SKM-1 treated with dmso at 0.1 percent for 144 hours (cell line): ENCODE measurements at regions not wholly inside any gene's neighbourhood (a gene's known extent, or its start where the extent isn't known, plus 50 kb on each side); places are given as distances from the start of the nearest gene placed in this dataset.
"Not testable (repeated sequence)": the region's sequence is repeated elsewhere in the genome, so short reads cannot be mapped to it uniquely, and the experiment has no call there.

ENCODE experiments used
- DNase-seq: peaks from one replicate; lab custom pipeline; 2025; ENCODE audit not compliant: unreplicated experiment; lab: John Stamatoyannopoulos, UW

DNA sequence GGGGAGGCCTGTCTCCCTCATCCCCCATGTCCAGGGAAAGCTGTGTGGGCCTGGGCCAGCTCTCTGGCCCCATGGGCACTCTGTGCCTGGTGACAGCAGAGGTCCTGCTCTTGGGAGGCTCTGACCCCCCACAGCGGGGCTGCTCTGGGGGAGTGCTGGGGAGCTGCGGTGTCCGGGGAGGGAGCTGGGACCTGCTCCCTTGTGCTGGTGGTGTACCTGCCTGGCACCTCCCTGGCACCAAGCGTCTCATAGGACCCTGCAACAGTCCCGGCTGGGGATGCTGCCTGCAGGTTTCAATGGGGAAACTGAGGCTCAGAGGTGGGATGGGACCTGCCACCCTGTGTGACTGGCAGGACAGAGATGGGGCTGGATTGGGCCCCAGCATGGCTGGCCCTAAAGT is 111.3 kb downstream of the KIF26A start:
- DNase-seq: no peak

DNA sequence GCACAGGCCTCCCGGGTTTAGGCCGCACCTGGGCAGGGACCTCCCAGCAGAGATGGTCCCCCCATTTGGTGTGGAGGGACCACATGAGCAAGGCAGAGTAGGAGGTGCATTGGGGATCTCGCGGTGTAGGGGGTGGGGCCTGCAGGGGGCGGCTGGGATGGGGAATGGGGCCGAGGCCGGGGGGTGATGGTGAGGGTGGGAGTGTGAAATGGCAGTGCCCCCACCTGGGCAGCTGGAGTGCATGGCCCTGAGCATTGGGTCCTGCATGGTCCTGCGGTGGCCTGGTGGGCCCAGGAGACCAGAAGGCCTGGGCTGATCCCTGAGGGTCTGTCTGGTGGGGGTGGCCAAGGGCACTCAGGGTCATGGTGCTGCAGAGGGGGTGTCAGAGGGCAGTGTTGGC is 111.8 kb downstream of the KIF26A start:
- DNase-seq: no peak

DNA sequence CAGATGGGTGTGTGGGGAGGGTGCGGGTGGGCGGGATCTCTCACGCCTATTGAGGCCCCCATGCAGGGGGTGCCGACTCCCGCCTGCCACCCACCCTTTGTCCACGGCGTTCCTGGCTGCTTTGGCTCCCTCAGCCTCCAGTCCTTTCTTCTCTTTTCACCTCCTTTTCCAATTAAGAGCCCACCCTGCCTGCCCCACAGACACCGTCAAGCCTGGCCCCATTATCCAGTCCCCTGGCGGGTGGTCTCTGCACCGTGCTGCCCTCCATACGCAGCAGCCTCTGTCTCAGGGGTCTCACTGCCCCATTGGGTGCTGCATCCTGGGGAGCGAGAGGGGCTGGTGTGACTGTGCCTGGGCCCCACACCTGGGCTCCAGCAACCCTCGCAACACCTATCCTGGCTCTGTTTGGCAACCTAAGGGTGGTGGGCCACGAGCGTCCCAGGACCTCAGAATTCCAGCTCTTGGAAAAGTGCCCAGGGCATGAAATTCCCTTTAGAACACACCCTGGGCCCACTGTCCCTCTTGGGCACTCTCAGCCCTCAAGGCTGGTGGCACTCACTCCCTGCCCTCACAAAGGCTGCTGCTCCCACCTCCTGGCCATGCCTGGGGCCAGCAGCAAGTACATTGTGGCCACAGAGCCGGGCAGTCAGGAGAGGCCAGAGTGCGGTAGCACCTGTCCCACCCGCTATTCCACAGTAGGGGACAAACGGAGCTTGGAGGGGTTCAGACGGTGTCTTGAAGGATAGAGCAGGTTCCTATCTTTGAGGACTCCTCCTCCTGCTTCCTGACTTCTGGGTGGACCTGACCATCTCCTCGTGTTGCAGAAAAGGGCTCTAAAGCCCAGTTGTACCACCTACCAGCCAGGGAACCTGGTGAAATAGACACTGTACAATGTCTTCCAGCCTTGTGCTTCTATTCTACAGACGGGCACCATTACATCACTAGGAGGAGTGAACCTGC is 114.1 kb downstream of the KIF26A start:
- DNase-seq: no peak

DNA sequence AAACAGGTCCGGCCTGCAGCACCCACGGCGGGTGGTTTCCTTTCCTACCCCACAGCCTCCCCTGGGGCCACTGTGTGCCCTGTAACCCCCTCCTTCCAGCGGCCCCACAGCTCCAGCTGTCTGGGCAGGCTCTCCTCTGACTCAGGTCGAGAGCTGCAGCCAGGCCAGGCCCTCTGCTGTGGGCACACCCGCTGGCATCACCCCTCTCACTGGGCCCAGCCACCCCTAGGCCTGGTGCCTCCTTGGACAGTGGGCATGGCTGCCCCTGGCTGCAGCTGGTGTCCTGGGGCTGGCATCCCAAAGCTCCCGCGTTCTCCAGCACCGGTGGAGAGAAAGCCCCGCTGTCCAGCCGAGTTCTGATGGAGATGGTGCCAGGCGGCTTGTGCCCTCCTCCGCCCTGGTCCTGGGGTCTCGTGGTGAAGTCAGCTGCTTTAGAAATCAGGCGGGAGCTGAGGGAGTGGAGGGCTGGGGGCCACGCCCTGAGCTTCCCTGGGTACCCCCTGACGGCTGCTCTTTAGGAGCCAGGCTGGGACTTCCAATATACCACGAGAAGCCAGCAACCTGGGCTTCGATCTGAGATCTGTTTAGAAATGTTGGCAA is 114.9 kb downstream of the KIF26A start:
- DNase-seq: no peak

DNA sequence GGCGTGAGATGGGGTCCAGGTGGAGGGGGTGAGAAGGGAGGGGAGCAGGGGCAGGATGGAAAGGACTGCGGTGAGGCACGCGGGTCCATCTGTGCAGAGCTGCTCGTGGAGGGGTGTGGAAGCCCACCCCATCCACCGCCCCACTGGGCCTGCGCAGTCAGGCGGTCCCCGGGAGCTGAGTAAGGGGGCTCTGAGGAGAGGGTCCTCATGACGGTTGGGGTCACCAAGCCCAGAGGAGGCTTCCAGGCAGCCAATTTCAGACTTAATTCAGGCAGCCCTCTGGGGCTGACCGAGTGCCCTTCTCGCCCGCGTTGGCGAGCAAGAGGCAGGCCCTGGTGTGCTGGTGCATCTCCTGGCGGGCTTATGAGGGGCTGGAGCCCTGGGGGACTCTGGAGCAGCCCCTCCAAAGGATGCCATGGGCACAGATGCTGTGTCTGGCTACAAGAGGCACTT is 115.5 kb downstream of the KIF26A start:
- no peak for DNase-seq

DNA sequence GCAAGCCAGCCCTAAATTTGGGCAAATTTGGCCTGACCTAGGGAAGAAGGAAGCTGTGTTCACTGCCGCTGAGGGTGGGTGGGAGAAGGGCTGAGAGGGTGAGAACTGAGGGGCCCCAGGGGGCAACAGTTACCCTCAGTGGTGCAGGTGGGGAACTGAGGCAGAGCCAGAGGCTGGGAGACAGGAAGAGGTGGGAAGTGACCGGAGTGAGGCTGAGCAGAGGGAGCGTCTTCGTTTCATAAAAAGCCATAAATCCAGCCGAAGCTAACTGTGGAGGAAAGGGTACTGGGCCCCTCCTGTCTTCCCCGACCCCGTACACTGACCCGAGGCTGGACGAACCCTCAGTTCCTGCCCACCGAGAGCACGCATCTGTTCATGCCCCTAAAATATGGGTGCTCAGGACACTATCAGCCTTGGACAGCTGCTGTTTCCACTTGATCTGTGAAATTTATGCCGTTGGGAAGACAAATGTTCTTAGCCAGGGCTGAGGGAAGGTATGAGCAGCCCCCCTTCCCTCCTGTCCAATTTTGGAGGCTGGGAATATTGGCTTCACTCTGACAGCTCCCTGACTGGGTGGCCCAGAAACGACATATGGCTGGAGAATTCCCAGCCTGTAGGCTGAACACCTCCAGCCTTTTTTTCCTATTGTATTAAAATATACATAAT is 116.5 kb downstream of the KIF26A start:
- DNase-seq: no peak

DNA sequence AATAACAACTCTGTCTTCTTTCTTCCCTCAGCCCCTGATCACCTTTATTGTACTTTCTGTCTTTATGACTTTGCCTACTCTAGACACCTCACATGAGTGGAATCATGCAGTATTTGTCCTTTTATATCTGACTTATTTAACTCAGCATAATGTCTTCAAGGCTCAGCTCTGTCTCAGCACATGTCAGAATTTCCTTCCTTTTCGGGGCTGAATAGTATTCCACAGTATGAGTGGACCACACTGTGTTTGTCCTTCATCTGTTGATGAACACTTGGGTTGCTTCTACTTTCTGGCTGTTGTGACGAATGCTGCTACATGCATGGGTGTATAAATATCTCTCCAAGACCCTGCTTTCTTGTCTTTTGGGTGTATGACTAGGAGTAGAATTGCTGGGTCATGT is 117.6 kb downstream of the KIF26A start:
- DNase-seq: no peak

DNA sequence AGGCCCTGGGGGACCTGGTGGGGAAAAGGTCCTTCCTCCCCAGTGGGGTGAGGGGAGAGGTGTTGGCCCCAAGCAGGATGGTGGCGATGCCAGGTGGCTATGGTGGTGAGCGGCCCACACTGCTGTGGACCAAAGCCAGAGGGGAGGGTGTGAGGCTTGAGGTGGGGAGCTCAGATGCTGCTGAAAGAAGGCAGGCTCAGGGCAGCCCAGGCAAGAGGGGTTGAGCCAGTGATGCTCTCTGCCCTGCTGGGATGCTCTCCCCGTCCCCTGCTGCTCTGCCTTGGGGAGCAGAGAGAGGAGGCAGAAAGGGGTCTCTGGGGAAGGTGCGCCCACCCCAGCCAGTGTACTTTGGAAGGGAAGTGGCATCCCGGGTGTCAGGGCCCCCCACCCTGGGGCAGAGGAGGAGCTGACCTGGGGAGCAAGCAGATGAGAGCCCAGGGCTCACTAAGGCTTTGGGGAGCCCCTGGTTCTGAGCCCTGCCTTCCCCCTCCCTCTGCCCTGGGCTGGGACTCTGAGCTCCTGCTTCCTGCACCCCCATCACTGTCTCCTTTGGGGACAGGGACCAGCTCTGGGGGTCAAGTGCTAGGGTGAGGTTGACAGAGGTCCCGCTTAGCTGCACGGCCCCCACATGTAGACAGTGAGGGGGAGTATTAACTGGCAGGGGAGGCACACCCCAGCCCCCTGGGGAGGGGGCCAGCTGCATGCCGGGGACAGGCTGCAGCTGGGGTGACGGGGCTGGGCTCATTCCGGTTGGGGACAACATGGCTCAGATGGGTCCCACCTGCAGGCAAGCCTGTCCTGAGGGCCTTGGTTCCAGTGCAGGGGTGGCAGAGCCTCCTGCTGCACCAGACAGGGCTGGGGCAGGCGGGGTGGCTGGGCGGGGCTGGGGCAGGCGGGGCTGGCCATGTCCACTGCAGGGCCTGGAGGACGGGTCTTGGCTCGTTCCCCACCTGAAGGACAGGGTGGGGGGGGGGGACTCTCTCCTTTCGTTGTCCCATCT is 124.4 kb downstream of the KIF26A start:
- DNase-seq: no peak

DNA sequence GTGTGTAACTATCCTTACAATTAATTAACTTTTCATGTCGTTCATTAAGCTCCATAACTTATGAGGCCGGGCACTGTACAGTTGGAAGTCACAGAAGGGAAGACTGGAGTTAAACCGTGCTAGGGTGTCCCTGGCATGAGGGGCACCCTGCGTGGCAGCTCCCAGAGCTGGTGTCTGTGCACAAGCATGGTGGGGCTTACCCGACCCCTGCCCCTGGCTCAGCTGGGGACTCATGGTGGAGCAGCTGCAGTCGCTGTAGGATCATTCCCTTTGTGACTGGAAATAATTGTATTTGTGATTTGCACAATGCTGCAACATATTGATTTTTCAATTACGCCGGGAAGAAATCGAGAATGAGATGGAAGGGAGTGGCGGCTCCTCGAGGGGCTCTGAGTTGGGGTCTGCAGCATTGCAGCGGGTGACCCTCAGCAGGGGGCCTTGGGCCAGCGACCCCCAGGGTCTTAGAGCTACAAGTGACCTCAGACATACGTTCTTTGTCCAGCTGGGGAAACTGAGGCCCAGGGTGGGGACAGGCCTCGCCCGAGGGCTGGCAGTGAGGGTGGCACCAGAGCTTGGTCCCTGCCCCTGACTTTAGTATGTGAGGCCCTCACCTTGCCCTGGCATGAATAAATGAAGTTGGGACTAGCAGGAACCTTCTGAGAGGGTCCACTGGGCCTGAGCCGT is 125.4 kb downstream of the KIF26A start:
- no peak for DNase-seq

DNA sequence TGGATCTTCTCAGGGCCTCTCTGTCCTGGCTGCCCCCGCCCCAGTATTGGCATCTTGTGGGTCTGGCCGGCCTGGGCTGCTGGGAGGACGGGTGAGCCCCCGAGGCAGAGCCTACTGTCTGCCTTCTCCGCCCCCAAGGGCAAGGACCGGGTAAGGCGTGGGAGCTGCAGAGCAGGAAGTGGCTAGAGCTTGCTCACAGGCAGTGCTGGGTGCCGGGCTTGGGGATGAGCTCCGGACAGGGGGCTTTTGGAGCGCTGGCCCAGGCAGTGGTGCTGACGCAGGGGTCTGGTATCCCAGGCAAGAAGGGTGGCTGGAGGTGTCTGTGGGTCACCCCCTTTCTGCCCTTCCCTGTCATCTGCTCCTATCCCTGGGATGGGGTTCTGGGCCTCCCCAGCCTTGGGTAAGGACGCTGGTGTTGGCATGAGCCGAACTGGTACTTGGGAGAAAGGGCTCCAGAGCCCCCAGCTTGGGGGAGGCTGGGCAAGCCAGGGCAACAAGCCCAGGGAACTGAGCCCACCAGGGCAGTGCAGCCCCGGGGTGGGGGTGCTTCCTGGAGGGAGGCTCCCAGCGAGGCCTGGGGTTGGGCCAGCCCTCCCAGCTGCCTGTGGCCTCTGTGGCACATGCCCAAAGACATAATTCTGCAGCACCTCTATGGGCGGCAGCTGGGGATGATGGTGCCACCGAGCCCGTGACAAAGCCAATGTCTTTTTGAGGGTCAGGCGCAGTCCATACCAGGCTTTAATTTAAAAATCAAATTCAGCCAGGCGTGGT is 126.3 kb downstream of the KIF26A start:
- DNase-seq: no peak

DNA sequence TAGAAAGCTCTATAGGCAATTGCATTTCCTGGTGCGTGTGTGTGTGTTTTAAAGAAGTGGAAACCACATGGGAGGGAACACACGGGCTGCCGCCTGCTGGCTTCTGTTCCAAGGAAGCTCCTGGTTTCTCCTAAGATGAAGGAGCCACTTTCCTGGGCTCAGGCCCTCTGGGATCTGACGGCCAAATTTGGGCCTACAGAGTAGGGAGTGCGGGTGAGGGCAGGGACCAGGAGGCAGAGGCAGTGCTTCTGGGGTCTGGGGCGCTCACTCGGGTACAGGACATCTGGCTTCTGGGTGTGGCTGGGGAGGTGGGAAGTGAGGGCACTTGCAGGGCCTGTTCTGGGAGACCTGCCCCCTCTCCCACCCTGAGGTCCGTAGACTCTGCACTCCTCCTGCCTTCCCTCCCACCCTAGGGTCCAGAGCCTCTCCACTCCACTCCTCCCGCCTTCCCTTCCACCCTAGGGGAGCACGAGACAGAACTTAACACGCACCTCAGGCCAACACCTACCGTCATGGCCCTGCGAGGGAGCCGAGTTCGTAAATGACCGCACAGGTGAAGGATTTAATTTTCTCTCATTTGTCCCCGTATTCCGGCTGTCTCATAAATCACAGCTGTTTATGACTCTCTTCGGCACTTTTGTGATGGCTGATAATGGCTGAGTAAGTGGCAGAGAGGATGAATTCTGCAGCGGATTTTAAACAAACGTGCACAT is 127.7 kb downstream of the KIF26A start:
- DNase-seq: no peak

DNA sequence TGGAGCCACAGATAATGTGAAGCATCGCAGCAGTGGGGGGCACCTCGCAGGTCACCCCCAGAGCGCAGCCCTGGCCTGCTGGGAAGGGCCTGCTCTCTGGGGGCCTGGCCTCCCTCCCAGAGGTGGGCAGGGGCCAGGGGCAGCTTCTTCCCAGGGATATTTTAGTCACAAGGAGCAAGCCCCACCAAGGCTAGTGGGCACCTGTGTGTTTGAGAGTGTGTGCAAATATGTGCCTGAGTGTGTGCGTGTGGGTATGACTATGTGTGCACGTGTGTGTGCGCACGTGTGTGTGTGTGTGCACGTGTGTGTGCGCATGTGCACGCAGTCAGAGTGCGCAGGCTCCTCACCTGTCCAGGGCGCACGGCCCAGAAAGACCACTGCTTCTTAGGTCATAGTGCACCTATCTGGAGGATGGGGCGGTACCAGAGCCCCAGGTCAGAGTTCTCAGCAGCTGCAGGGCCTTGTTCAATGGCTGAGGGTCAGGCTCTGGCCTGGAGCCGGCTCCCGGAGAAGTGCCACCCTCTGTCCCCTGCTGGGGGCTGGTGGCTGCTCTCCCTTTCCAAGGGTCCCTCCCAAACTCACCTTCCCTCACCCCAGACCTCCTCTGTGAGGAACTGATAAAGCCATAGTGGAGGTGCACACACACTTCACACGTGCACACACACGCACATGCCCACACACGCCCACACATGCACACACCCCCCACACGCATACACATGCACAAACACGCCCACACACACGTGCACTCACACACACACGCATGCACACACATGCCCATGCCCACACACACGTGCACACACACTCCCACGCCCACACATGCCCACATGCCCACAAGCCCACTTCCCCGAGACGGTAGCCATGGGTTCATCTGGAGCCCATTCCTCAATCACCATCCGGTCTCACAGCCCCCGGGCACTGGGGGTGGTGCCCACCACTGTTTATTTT is 128.5 kb downstream of the KIF26A start:
- no peak for DNase-seq

DNA sequence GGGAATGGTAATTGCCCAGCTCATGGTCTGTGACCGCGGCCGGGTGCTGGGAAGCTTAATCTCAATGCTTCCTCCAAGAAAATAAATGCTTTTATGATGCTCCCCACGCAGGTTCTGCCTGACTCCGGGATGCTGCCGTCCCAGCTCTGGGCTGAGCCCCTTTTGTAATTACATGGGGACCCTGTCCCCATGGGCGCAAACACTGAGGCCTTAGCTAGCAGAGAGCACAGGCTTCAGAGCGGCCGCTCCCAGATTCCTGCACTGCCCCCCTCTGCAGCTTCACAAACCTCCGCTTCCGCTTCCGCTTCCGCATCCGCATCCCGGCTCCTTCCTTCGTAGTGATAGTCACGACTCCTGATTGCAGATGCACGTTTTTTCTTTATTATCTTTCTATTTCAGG is 129.5 kb downstream of the KIF26A start:
- DNase-seq: no peak

DNA sequence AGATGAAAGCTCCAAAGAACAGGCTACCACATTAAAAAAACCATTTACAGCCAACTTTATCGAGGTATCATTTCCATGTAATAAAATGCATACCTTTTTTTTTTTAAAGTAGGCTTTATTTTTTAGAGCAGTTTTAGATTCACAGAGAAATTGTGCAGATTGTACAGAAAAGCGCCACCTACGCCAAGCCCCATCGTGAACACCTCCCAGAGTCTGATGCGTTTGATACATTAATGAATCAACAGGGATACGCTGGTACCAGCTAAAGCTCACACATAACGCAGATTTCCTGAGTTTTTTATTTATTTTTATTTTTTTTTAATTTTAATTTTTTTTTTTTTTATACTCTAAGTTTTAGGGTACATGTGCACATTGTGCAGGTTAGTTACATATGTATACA is 129.9 kb downstream of the KIF26A start:
- no peak for DNase-seq

DNA sequence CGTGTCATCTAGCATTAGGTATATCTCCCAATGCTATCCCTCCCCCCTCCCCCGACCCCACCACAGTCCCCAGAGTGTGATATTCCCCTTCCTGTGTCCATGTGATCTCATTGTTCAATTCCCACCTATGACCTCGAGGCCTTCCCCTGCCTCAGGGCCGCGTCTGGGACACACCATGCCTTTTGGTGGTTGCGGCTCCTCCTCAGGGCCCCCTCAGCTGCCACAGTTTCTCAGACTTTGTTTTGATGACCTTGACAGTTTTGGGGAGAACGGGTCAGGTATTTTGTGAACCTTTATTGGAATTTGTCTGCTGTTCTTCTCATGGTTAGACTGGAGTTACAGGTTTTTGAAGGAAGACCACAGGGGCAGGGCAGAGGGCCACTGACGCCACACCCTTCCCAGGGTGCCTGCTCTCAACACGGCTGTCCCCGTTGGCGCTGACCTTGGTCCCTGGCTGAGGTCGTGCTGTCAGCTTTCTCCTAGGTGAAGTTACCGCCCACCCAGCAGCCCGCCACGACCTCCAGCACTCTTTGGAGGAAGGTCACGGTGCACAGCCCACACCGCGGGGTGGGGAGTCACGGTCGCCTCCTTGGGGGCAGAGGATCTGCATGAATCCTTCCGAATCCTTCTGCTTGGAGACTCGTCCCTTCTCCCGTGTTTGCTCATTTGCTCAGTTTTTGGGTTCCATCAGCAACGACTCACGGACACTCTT is 130.5 kb downstream of the KIF26A start:
- no peak for DNase-seq

DNA sequence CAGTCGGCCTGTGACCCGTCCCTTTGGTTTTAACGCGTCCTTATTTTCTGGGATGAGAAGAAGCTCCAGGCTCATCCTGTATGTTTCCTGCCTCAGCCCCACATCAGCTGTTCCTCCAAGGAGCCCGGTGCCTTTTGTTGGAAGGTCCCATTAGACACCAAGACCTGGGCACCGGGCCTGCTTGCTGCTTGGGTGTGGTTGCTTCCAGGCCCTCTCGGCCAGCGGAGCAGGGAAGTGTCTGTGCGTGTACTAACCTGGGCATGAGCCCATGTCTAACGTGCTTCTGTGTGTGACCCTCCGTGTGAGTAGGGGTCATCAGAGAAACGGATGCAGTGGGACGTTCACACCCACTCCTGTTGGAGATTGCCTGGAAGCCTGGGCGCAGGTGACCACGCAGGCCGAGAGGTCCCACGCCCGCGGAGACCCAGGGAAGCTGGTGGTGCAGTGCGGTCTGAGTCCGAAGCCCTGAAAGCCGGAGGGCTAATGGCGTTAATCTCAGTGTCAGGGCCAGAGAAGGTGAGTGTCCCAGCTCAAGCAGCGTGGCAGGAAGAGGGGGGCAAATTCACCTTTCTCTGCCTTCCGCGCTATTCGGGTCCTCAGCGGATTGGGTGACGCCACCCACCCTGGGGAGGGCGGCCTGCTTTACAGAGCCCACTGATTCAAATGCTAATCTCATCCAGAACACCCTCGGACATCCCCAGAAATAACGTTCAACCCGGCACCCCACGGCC is 131.3 kb downstream of the KIF26A start:
- not testable (repeated sequence) for DNase-seq
